Neural progenitor cell (in vitro differentiated cells): ENCODE measurements at regions not wholly inside any gene's neighbourhood (a gene's known extent, or its start where the extent isn't known, plus 50 kb on each side); places are given as distances from the start of the nearest gene placed in this dataset.

Source experiments
- DNase-seq: peaks from one replicate; pipeline ENCODE4 v3.0.0-alpha.2; 2016; ENCODE audit warnings: low spot score
- H2AFZ ChIP-seq: fragments of 200-600 bp; sonication (generic); replicated peaks from 2 replicates; pipeline ENCODE4 v1.6.1; 2016; ENCODE audit warnings: antibody characterized with exemption
- H3F3A ChIP-seq: fragments of 200-600 bp; sonication (generic); 2 replicates; pipeline ENCODE4 v1.6.1; 2016; ENCODE audit warnings: antibody characterized with exemption, low read depth
- H3K27ac ChIP-seq: fragments of 200-600 bp; sonication (generic); 2 replicates; pipeline ENCODE4 v1.5.1; 2016; ENCODE audit warnings: mild to moderate bottlenecking
- H3K27me3 ChIP-seq: fragments of 200-600 bp; sonication (generic); 2 replicates; pipeline ENCODE4 v1.6.1; 2016; ENCODE audit warnings: mild to moderate bottlenecking, moderate library complexity
- H3K36me3 ChIP-seq: fragments of 200-600 bp; sonication (generic); 2 replicates; pipeline ENCODE4 v1.5.1; 2016
- H3K4me1 ChIP-seq: fragments of 200-600 bp; sonication (generic); 2 replicates; pipeline ENCODE4 v1.6.1; 2016; ENCODE audit warnings: mixed run types
- H3K4me2 ChIP-seq: fragments of 200-600 bp; sonication (generic); 2 replicates; pipeline ENCODE4 v1.6.1; 2016
- H3K4me3 ChIP-seq: fragments of 200-600 bp; sonication (generic); 2 replicates; pipeline ENCODE4 v1.5.1; 2016
- H3K79me2 ChIP-seq: fragments of 200-600 bp; sonication (generic); 2 replicates; pipeline ENCODE4 v1.6.1; 2016; ENCODE audit warnings: low read depth
- H3K9ac ChIP-seq: fragments of 200-600 bp; sonication (generic); 2 replicates; pipeline ENCODE4 v1.6.1; 2016
- H3K9me3 ChIP-seq: fragments of 200-600 bp; sonication (generic); 2 replicates; pipeline ENCODE4 v1.5.1; 2016; ENCODE audit warnings: low read depth
- H4K20me1 ChIP-seq: fragments of 200-600 bp; sonication (generic); 2 replicates; pipeline ENCODE4 v1.6.1; 2016; ENCODE audit warnings: low read depth
- H3K27ac Mint-ChIP-seq: 3 replicates; pipeline ENCODE4 v1.8.0; 2021; ENCODE audit warnings: mixed read lengths
- H3K27me3 Mint-ChIP-seq: 2 replicates; pipeline ENCODE4 v1.8.0; 2022; ENCODE audit warnings: low read depth, mild to moderate bottlenecking, inconsistent platforms, moderate library complexity, mixed read lengths; ENCODE audit not compliant: insufficient read depth
- H3K36me3 Mint-ChIP-seq: 3 replicates; pipeline ENCODE4 v1.8.0; 2021; ENCODE audit warnings: mixed read lengths
- H3K4me1 Mint-ChIP-seq: 3 replicates; pipeline ENCODE4 v1.8.0; 2021; ENCODE audit warnings: mixed read lengths
- H3K4me3 Mint-ChIP-seq: 3 replicates; pipeline ENCODE4 v1.8.0; 2021; ENCODE audit warnings: mild to moderate bottlenecking, moderate library complexity, mixed read lengths
- H3K9me3 Mint-ChIP-seq: 3 replicates; pipeline ENCODE4 v1.8.0; 2020; ENCODE audit warnings: mixed read lengths
- EZH2 ChIP-seq: fragments of 200-600 bp; sonication (generic); IDR thresholded peaks from 2 replicates; pipeline ENCODE4 v1.6.1; 2017; ENCODE audit warnings: antibody characterized with exemption, mild to moderate bottlenecking, moderate library complexity
- EZH2phosphoT487 ChIP-seq: fragments of 200-600 bp; sonication (generic); IDR thresholded peaks from 2 replicates; pipeline ENCODE4 v1.6.1; 2017; ENCODE audit warnings: antibody characterized with exemption
- TF ChIP-seq, protein P1 (sequence below): fragments of 200-600 bp; sonication (generic); IDR thresholded peaks from 2 replicates; pipeline ENCODE4 v1.5.1; 2017; ENCODE audit warnings: antibody characterized with exemption, mild to moderate bottlenecking

DNA sequence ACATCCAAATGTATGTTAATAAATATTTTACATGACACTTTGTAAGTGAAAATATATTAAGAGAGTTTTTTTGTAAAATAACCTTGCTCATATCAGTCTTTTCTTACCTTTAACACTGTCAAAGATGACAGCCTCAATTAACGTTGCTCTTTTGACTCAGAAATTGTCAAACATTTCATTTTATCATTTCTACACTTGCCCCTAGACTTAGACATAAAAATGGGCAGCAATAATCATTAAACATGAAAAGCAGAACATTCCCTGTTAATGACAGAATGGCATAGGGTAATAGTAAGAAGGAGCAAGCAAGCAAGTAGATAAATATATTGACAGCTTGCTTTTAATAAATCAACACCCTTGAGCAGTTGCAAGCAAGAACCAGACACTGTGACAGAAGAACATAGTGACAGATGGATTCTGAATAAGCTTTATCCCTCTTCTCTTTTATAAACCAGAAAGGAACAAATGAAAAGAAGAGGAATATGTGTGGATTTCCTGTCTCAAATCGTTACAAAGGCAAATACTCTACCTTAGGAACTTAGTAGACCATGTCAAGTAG, 796.0 kb upstream of the CHD1 start:
- no peaks in the 10 kb centered on the region for H3K9me3 ChIP-seq
- Mint-ChIP-seq H3K4me1 (peaks cover 4% of the 10 kb centered on the region), H3K9me3 (no peaks in the 10 kb centered on the region), H3K36me3 (no peaks in the 10 kb centered on the region), H3K27ac (no peak overlapping the region), H3K27me3 (no peaks in the 10 kb centered on the region), H3K4me3 (no peak overlapping the region)
- TF ChIP-seq, protein P1, sequence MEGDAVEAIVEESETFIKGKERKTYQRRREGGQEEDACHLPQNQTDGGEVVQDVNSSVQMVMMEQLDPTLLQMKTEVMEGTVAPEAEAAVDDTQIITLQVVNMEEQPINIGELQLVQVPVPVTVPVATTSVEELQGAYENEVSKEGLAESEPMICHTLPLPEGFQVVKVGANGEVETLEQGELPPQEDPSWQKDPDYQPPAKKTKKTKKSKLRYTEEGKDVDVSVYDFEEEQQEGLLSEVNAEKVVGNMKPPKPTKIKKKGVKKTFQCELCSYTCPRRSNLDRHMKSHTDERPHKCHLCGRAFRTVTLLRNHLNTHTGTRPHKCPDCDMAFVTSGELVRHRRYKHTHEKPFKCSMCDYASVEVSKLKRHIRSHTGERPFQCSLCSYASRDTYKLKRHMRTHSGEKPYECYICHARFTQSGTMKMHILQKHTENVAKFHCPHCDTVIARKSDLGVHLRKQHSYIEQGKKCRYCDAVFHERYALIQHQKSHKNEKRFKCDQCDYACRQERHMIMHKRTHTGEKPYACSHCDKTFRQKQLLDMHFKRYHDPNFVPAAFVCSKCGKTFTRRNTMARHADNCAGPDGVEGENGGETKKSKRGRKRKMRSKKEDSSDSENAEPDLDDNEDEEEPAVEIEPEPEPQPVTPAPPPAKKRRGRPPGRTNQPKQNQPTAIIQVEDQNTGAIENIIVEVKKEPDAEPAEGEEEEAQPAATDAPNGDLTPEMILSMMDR = no peak
- no peak for TF ChIP-seq EZH2
- no peak for TF ChIP-seq EZH2phosphoT487
- no peaks in the 10 kb centered on the region for H3K79me2 ChIP-seq
- no peaks in the 10 kb centered on the region for H4K20me1 ChIP-seq
- no peaks in the 10 kb centered on the region for H3K36me3 ChIP-seq
- H3K4me2 ChIP-seq = no peak overlapping the region
- H3K4me1 ChIP-seq = peaks cover 3% of the 10 kb centered on the region
- H3F3A ChIP-seq = no peaks in the 10 kb centered on the region
- H2AFZ ChIP-seq = no peak overlapping the region
- H3K27me3 ChIP-seq = no peaks in the 10 kb centered on the region
- no peak overlapping the region for H3K9ac ChIP-seq
- DNase-seq = no peak
- H3K27ac ChIP-seq = no peak overlapping the region
- H3K4me3 ChIP-seq = no peak overlapping the region

DNA sequence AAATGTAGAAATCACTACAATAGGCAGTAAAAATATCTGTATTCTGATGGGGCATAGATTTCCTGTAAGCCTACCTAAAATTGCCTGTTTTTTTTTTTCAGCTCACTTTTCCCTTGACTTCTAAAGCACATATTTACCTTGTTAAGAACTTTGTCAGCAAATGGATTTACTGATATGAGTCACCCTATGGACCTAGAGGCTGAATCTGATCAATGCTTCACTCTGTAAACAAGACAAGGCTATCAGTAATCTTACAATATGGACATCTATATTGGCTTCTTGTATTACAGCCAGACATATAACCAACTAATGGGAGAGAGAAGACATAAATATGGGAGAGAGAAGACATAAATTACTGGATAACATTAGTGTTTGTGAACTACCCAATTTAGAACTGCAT, 792.7 kb upstream of the CHD1 start:
- Histone ChIP-seq H3K4me3 (no peak overlapping the region), H3K27me3 (no peaks in the 10 kb centered on the region), H3K4me1 (peaks cover 4% of the 10 kb centered on the region), H3K79me2 (no peaks in the 10 kb centered on the region), H3K9ac (no peak overlapping the region), H3K36me3 (no peaks in the 10 kb centered on the region), H2AFZ (no peak overlapping the region), H3F3A (no peaks in the 10 kb centered on the region), H3K9me3 (no peaks in the 10 kb centered on the region), H3K4me2 (no peak overlapping the region), H4K20me1 (no peaks in the 10 kb centered on the region), H3K27ac (no peak overlapping the region)
- Mint-ChIP-seq H3K4me3 (no peak overlapping the region), H3K4me1 (peaks cover 6% of the 10 kb centered on the region), H3K36me3 (no peaks in the 10 kb centered on the region), H3K27me3 (no peaks in the 10 kb centered on the region), H3K27ac (no peak overlapping the region), H3K9me3 (no peaks in the 10 kb centered on the region)
- DNase-seq = no peak
- no peak for TF ChIP-seq EZH2phosphoT487
- no peak for TF ChIP-seq EZH2
- TF ChIP-seq, protein P1 = no peak

DNA sequence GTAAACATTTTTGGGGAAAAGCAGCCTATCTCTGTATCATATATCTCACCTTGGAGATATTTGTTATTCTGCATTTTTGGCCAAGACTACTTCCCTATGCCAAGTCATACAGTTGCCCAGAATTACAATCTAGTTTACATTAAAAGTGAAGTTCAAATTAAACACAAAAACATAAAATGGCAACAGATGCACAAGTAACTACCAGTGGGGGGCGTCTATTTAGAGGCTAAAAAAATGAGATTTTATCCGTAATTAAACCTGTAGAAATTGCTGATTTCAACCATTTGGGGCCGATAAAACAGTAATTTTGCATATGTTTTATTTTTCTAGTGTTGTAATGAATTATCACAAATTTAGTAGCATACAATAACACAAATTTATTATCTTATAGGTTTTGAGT, 787.1 kb upstream of the CHD1 start:
- no peaks in the 10 kb centered on the region for H3K79me2 ChIP-seq
- no peak overlapping the region for H2AFZ ChIP-seq
- no peaks in the 10 kb centered on the region for H4K20me1 ChIP-seq
- H3K27me3 ChIP-seq = no peaks in the 10 kb centered on the region
- no peaks in the 10 kb centered on the region for H3K9me3 ChIP-seq
- Mint-ChIP-seq H3K27ac (no peak overlapping the region), H3K36me3 (no peaks in the 10 kb centered on the region), H3K4me3 (no peak overlapping the region), H3K27me3 (no peaks in the 10 kb centered on the region), H3K4me1 (peaks cover 6% of the 10 kb centered on the region), H3K9me3 (peaks cover 2% of the 10 kb centered on the region)
- H3K36me3 ChIP-seq = no peaks in the 10 kb centered on the region
- H3K4me2 ChIP-seq = no peak overlapping the region
- no peak for TF ChIP-seq EZH2phosphoT487
- TF ChIP-seq, protein P1 = peak; percentile 22
- no peak for TF ChIP-seq EZH2
- DNase-seq = peak; percentile 2
- H3K4me1 ChIP-seq = peaks cover 4% of the 10 kb centered on the region
- no peak overlapping the region for H3K4me3 ChIP-seq
- no peak overlapping the region for H3K9ac ChIP-seq
- H3F3A ChIP-seq = no peaks in the 10 kb centered on the region
- no peak overlapping the region for H3K27ac ChIP-seq
